ENCODE measurements at regions not wholly inside any gene's neighbourhood (a gene's known extent, or its start where the extent isn't known, plus 50 kb on each side); places are given as distances from the start of the nearest gene placed in this dataset.
"Not testable (repeated sequence)": the region's sequence is repeated elsewhere in the genome, so short reads cannot be mapped to it uniquely, and the experiment has no call there.

DNA sequence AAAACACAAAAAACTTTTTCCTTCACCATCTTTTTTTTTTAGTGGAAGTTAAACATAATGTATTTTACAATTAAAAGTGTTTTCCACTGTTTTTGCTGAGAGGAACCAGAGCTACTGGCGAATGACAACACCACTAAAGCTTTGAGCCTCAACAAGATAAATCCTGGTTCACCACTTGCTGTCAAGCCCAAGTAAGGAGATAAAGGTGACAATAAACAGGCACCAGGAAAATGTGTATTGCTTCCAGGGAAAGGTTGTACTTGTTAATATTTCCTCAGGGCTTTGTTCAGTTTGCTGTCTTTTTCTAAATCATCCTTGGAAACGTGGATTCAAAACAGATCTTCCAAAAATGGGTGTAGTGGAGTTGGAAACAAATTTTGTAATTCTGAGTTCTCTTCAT is 109.9 kb upstream of the ANKRD30A start:
- DNase-seq = no peak
- Histone ChIP-seq H3K9me3 (no peaks in the 10 kb centered on the region), H3K36me3 (no peaks in the 10 kb centered on the region), H3K4me1 (no peaks in the 10 kb centered on the region), H3K27me3 (no peaks in the 10 kb centered on the region), H3K27ac (no peak overlapping the region), H3K4me3 (no peak overlapping the region)
- in situ Hi-C loops (cut with MboI; ENCODE audit: low sequenced_read_pairs in 4 of 4) (no loop called here), intact Hi-C loops (cut with DNase I; ENCODE audit: low total_unique reads) (no loop called here)
- no peak for ATAC-seq
- no peak for TF ChIP-seq POLR2A (IDR thresholded peaks at IDR 0.05)
- TF ChIP-seq, protein P1, sequence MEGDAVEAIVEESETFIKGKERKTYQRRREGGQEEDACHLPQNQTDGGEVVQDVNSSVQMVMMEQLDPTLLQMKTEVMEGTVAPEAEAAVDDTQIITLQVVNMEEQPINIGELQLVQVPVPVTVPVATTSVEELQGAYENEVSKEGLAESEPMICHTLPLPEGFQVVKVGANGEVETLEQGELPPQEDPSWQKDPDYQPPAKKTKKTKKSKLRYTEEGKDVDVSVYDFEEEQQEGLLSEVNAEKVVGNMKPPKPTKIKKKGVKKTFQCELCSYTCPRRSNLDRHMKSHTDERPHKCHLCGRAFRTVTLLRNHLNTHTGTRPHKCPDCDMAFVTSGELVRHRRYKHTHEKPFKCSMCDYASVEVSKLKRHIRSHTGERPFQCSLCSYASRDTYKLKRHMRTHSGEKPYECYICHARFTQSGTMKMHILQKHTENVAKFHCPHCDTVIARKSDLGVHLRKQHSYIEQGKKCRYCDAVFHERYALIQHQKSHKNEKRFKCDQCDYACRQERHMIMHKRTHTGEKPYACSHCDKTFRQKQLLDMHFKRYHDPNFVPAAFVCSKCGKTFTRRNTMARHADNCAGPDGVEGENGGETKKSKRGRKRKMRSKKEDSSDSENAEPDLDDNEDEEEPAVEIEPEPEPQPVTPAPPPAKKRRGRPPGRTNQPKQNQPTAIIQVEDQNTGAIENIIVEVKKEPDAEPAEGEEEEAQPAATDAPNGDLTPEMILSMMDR (IDR thresholded peaks at IDR 0.05 in 4 of 5, conservative IDR thresholded peaks at IDR 0.05 in 1 of 5) = no peak

GRCh38 chr10:37010741-37011140 is 114.7 kb upstream of the ANKRD30A start:
- DNase-seq (no peak), ATAC-seq (no peak)

GRCh38 chr10:37008276-37008675 is 117.1 kb upstream of the ANKRD30A start:
- ATAC-seq; in situ Hi-C loops (cut with MboI; ENCODE audit: low sequenced_read_pairs in 4 of 4): not testable (repeated sequence)

More at GRCh38 chr10:37010741-37011140, 114.7 kb upstream of the ANKRD30A start:
- no peak for TF ChIP-seq POLR2A (IDR thresholded peaks at IDR 0.05)
- TF ChIP-seq, protein P1 (IDR thresholded peaks at IDR 0.05 in 4 of 5, conservative IDR thresholded peaks at IDR 0.05 in 1 of 5) = no peak
- H3K36me3 ChIP-seq = no peaks in the 10 kb centered on the region
- intact Hi-C loops (cut with DNase I; ENCODE audit: low total_unique reads) = no loop called here
- in situ Hi-C loops (cut with MboI; ENCODE audit: low sequenced_read_pairs in 4 of 4) = no loop called here
- H3K4me3 ChIP-seq = no peak overlapping the region
- no peaks in the 10 kb centered on the region for H3K4me1 ChIP-seq
- H3K27ac ChIP-seq = no peak overlapping the region
- no peaks in the 10 kb centered on the region for H3K27me3 ChIP-seq
- no peaks in the 10 kb centered on the region for H3K9me3 ChIP-seq

GRCh38 chr10:37003126-37003525 is 122.3 kb upstream of the ANKRD30A start:
- no peaks in the 10 kb centered on the region for H3K36me3 ChIP-seq
- intact Hi-C loops (cut with DNase I; ENCODE audit: low total_unique reads) (no loop called here), in situ Hi-C loops (cut with MboI; ENCODE audit: low sequenced_read_pairs in 4 of 4) (no loop called here)
- H3K4me3 ChIP-seq = no peak overlapping the region
- no peaks in the 10 kb centered on the region for H3K27me3 ChIP-seq
- H3K27ac ChIP-seq = no peak overlapping the region
- no peak for DNase-seq
- H3K9me3 ChIP-seq = no peaks in the 10 kb centered on the region
- no peak for ATAC-seq
- H3K4me1 ChIP-seq = no peaks in the 10 kb centered on the region
- no peak for TF ChIP-seq POLR2A (IDR thresholded peaks at IDR 0.05)
- TF ChIP-seq, protein P1 (IDR thresholded peaks at IDR 0.05 in 4 of 5, conservative IDR thresholded peaks at IDR 0.05 in 1 of 5) = no peak

More at GRCh38 chr10:37008276-37008675, 117.1 kb upstream of the ANKRD30A start:
- H3K4me1 ChIP-seq; intact Hi-C loops (cut with DNase I; ENCODE audit: low total_unique reads); H3K36me3 ChIP-seq; H3K27me3 ChIP-seq; H3K9me3 ChIP-seq; DNase-seq; H3K4me3 ChIP-seq; H3K27ac ChIP-seq: not testable (repeated sequence)

GRCh38 chr10:36995806-36996205 is 129.6 kb upstream of the ANKRD30A start:
- H3K9me3 ChIP-seq; H3K4me3 ChIP-seq; DNase-seq; intact Hi-C loops (cut with DNase I; ENCODE audit: low total_unique reads); H3K36me3 ChIP-seq; ATAC-seq; H3K27me3 ChIP-seq; H3K27ac ChIP-seq; H3K4me1 ChIP-seq; in situ Hi-C loops (cut with MboI; ENCODE audit: low sequenced_read_pairs in 4 of 4): not testable (repeated sequence)

- H3K4me1 ChIP-seq = no peaks in the 10 kb centered on the region
- no peak overlapping the region for H3K4me3 ChIP-seq
- no peaks in the 10 kb centered on the region for H3K36me3 ChIP-seq
- DNase-seq (no peak), ATAC-seq (no peak)
- H3K9me3 ChIP-seq = no peaks in the 10 kb centered on the region
- no peaks in the 10 kb centered on the region for H3K27me3 ChIP-seq
- TF ChIP-seq, protein P1 (IDR thresholded peaks at IDR 0.05 in 4 of 5, conservative IDR thresholded peaks at IDR 0.05 in 1 of 5) = no peak
- no peak for TF ChIP-seq POLR2A (IDR thresholded peaks at IDR 0.05)
- no peak overlapping the region for H3K27ac ChIP-seq
- in situ Hi-C loops (cut with MboI; ENCODE audit: low sequenced_read_pairs in 4 of 4) (no loop called here), intact Hi-C loops (cut with DNase I; ENCODE audit: low total_unique reads) (no loop called here)
Measured at GRCh38 chr10:36994886-36995285, 130.5 kb upstream of the ANKRD30A start.

Data from gastrocnemius medialis (tissue), 4 donors.